Glutamatergic neuron (in vitro differentiated cells): ENCODE measurements at regions not wholly inside any gene's neighbourhood (a gene's known extent, or its start where the extent isn't known, plus 50 kb on each side); places are given as distances from the start of the nearest gene placed in this dataset.
A peak's percentile ranks its signal among the peaks of the same experiment; 100 is the strongest.
"Not testable (repeated sequence)": the region's sequence is repeated elsewhere in the genome, so short reads cannot be mapped to it uniquely, and the experiment has no call there.

Experiments used
- DNase-seq: peaks from one replicate; pipeline ENCODE4 v3.0.0; 2022
- H3K27ac Mint-ChIP-seq: one replicate; pipeline ENCODE4 v1.8.0; 2020; ENCODE audit warnings: mild to moderate bottlenecking, mixed read lengths, inconsistent platforms; ENCODE audit not compliant: unreplicated experiment
- H3K27me3 Mint-ChIP-seq: one replicate; pipeline ENCODE4 v1.8.0; 2020; ENCODE audit warnings: mild to moderate bottlenecking, moderate library complexity, mixed read lengths, inconsistent platforms; ENCODE audit not compliant: unreplicated experiment
- H3K36me3 Mint-ChIP-seq: one replicate; pipeline ENCODE4 v1.8.0; 2020; ENCODE audit warnings: mild to moderate bottlenecking, mixed read lengths, inconsistent platforms; ENCODE audit not compliant: unreplicated experiment
- H3K4me1 Mint-ChIP-seq: one replicate; pipeline ENCODE4 v1.8.0; 2020; ENCODE audit warnings: mild to moderate bottlenecking, low read depth, mixed read lengths, inconsistent platforms; ENCODE audit not compliant: unreplicated experiment
- H3K4me3 Mint-ChIP-seq: one replicate; pipeline ENCODE4 v1.8.0; 2020; ENCODE audit warnings: mild to moderate bottlenecking, mixed read lengths, inconsistent platforms; ENCODE audit not compliant: unreplicated experiment
- H3K9me3 Mint-ChIP-seq: one replicate; pipeline ENCODE4 v1.8.0; 2020; ENCODE audit warnings: mild to moderate bottlenecking, moderate library complexity, mixed read lengths, inconsistent platforms; ENCODE audit not compliant: unreplicated experiment
- CTCF ChIP-seq: fragments of 200-600 bp; sonication (generic); IDR thresholded peaks from one replicate; pipeline ENCODE4 v1.5.0; 2021; ENCODE audit not compliant: partially characterized antibody, unreplicated experiment

- H3K36me3 Mint-ChIP-seq, result no peaks in the 10 kb centered on the region
- DNase-seq, result no peak
- H3K9me3 Mint-ChIP-seq, result no peaks in the 10 kb centered on the region
- H3K4me1 Mint-ChIP-seq, result peaks cover 9% of the 10 kb centered on the region
- no peak overlapping the region for H3K4me3 Mint-ChIP-seq
- no peaks in the 10 kb centered on the region for H3K27me3 Mint-ChIP-seq
- TF ChIP-seq CTCF, result no peak
- H3K27ac Mint-ChIP-seq, result no peak overlapping the region
Measured at GRCh38 chr5:25451294-25451693, 806.5 kb upstream of the CDH10 start.

DNA sequence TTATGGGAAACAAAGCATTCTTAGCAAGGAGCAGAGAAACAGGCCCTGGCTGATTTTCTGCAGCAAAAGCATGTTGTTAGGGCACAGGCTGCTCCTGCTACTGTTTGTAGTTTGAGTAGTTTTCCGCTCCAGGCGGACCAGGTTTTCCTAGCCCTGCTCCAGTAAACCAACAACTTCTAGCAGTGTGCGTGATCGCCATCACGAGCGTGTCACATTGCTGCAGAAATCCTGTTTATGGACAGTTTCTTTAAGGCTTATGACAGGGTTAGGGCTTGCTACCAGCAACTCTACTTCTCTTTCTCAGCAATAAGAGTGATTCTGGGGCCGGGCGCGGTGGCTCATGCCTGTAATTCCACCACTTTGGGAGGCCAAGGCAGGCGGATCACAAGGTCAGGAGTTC, 803.9 kb upstream of the CDH10 start:
- H3K27ac Mint-ChIP-seq, result no peak overlapping the region
- DNase-seq, result peak; percentile 17
- TF ChIP-seq CTCF, result no peak
- H3K4me1 Mint-ChIP-seq, result peaks cover 8% of the 10 kb centered on the region
- H3K27me3 Mint-ChIP-seq, result no peaks in the 10 kb centered on the region
- no peak overlapping the region for H3K4me3 Mint-ChIP-seq
- no peaks in the 10 kb centered on the region for H3K9me3 Mint-ChIP-seq
- H3K36me3 Mint-ChIP-seq, result no peaks in the 10 kb centered on the region

GRCh38 chr5:25448190-25448621, 803.4 kb upstream of the CDH10 start:
- Mint-ChIP-seq H3K4me3 (peak overlapping the region; percentile 60), H3K36me3 (no peaks in the 10 kb centered on the region), H3K27ac (peak overlapping the region; percentile 48), H3K9me3 (no peaks in the 10 kb centered on the region), H3K4me1 (peaks cover 8% of the 10 kb centered on the region), H3K27me3 (no peaks in the 10 kb centered on the region)
- no peak for TF ChIP-seq CTCF
- no peak for DNase-seq

DNA sequence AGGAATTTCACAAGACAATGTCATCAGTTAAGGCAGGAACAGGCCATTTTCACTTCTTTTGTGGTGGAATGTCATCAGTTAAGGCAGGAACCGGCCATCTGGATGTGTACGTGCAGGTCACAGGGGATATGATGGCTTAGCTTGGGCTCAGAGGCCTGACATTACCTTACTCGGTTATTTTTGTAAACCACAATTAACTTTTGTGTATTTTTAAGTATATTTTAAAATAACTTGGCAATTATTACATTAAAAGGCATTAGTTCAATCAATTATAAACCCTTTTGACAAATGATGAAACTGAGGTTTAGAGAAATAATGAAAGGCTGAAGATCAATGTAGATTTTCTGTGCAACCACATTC, 801.3 kb upstream of the CDH10 start:
- not testable (repeated sequence) for H3K9me3 Mint-ChIP-seq, H3K4me3 Mint-ChIP-seq, H3K27ac Mint-ChIP-seq, DNase-seq, H3K36me3 Mint-ChIP-seq, H3K27me3 Mint-ChIP-seq
- peaks cover 11% of the 10 kb centered on the region for H3K4me1 Mint-ChIP-seq

GRCh38 chr5:25445381-25446060, 800.7 kb upstream of the CDH10 start:
- H3K9me3 Mint-ChIP-seq, DNase-seq, H3K27me3 Mint-ChIP-seq, H3K36me3 Mint-ChIP-seq, H3K27ac Mint-ChIP-seq, H3K4me3 Mint-ChIP-seq: not testable (repeated sequence)
- H3K4me1 Mint-ChIP-seq, result peaks cover 11% of the 10 kb centered on the region

- Mint-ChIP-seq H3K4me3 (no peak overlapping the region), H3K36me3 (no peaks in the 10 kb centered on the region), H3K27ac (no peak overlapping the region), H3K27me3 (no peaks in the 10 kb centered on the region), H3K9me3 (no peaks in the 10 kb centered on the region), H3K4me1 (peaks cover 11% of the 10 kb centered on the region)
- no peak for TF ChIP-seq CTCF
- no peak for DNase-seq
Measured at GRCh38 chr5:25444697-25445096, 799.9 kb upstream of the CDH10 start.
